ENCODE measurements at regions not wholly inside any gene's neighbourhood (a gene's known extent, or its start where the extent isn't known, plus 50 kb on each side); places are given as distances from the start of the nearest gene placed in this dataset.

DNA sequence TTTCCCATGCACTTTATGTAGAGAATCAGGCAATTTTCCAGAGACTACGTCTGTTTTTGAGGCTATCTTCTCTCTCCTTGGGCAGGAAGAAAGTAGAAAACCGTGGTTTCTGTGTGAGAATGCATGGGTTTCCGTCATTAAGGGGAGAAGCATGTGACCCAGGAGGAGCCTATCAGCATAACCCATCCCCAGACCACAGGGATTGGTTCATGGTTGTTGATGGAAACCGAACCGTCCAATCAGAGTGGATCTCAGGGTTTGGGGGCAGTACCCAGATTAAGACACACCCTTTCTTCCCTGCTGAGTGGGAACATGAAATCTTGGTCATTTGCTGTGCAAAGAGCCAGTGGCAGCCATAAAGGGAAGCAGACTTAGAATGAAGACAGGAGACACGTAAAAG is 517.8 kb downstream of the MN1 start:
- Histone ChIP-seq H3K27ac (ENCODE audit: control insufficient read depth, insufficient read depth, low read length) (no peak overlapping the region), H2AFZ (ENCODE audit: control insufficient read depth, low read length) (no peak overlapping the region), H3K9me1 (ENCODE audit: control insufficient read depth, extremely low read depth, insufficient read depth, low read length) (no peaks in the 10 kb centered on the region), H3K9me3 (ENCODE audit: control insufficient read depth, low read depth, low read length) (no peaks in the 10 kb centered on the region), H4K20me1 (ENCODE audit: control insufficient read depth, extremely low read depth, insufficient read depth, low read length) (no peaks in the 10 kb centered on the region), H3K4me2 (ENCODE audit: control insufficient read depth, extremely low read depth, insufficient read depth, low read depth, low read length) (no peak overlapping the region), H3K36me3 (ENCODE audit: control insufficient read depth in 2 of 2, extremely low read depth in 1 of 2, insufficient read depth in 2 of 2, low read length in 2 of 2) (no peaks in the 10 kb centered on the region), H3K9ac (ENCODE audit: control insufficient read depth, extremely low read depth, insufficient read depth, low read length) (no peak overlapping the region), H3K79me2 (ENCODE audit: control insufficient read depth, insufficient read depth, low read length) (no peaks in the 10 kb centered on the region), H3K27me3 (ENCODE audit: control insufficient read depth, extremely low read depth, insufficient read depth, low read length) (peaks cover 10% of the 10 kb centered on the region), H3K4me1 (ENCODE audit: control insufficient read depth, extremely low read depth, insufficient read depth, low read length) (peaks cover 8% of the 10 kb centered on the region), H3K4me3 (ENCODE audit: control insufficient read depth in 2 of 3, extremely low read depth in 1 of 3, insufficient read depth in 2 of 3, low read depth in 1 of 3, low read length in 3 of 3) (no peak overlapping the region)
- DNase-seq (ENCODE audit: low read depth, low spot score) (no peak), FAIRE-seq (no peak)
- dilution Hi-C loops (cut with MboI; ENCODE audit: extremely low pct_ligation_motif_present, low sequenced_read_pairs), result no loop called here
- TF ChIP-seq, protein P1, sequence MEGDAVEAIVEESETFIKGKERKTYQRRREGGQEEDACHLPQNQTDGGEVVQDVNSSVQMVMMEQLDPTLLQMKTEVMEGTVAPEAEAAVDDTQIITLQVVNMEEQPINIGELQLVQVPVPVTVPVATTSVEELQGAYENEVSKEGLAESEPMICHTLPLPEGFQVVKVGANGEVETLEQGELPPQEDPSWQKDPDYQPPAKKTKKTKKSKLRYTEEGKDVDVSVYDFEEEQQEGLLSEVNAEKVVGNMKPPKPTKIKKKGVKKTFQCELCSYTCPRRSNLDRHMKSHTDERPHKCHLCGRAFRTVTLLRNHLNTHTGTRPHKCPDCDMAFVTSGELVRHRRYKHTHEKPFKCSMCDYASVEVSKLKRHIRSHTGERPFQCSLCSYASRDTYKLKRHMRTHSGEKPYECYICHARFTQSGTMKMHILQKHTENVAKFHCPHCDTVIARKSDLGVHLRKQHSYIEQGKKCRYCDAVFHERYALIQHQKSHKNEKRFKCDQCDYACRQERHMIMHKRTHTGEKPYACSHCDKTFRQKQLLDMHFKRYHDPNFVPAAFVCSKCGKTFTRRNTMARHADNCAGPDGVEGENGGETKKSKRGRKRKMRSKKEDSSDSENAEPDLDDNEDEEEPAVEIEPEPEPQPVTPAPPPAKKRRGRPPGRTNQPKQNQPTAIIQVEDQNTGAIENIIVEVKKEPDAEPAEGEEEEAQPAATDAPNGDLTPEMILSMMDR (optimal IDR thresholded peaks at IDR 0.05 in 1 of 3, IDR thresholded peaks at IDR 0.05 in 1 of 3, conservative IDR thresholded peaks at IDR 0.05 in 1 of 3; ENCODE audit: extremely low read depth in 1 of 3, insufficient read depth in 2 of 3, low read length in 3 of 3), result no peak
- no peak for TF ChIP-seq EZH2 (IDR thresholded peaks at IDR 0.05; ENCODE audit: low read length)

DNA sequence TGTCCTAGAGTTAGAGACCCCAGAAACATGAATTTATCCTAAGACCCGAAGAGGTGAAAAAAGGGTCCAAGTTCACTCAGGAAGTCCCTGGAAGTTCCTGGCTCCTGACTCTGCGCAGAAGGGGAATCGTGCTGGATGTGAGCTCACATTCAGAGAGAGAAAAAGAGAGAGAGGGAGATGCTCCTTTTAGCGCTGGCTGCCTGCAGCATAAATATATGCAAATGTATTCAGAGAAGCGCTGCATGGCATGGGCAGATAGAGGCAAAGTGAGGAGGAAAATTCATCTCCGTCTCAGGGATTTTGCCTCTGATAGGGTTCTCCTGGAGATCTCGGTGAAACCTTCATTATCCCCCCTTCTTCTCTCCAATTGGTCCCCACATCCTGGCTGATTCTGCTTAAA is 517.2 kb downstream of the MN1 start:
- Histone ChIP-seq H3K9ac (ENCODE audit: control insufficient read depth, extremely low read depth, insufficient read depth, low read length) (no peak overlapping the region), H3K27ac (ENCODE audit: control insufficient read depth, insufficient read depth, low read length) (no peak overlapping the region), H3K79me2 (ENCODE audit: control insufficient read depth, insufficient read depth, low read length) (no peaks in the 10 kb centered on the region), H3K9me1 (ENCODE audit: control insufficient read depth, extremely low read depth, insufficient read depth, low read length) (no peaks in the 10 kb centered on the region), H3K4me3 (ENCODE audit: control insufficient read depth in 2 of 3, extremely low read depth in 1 of 3, insufficient read depth in 2 of 3, low read depth in 1 of 3, low read length in 3 of 3) (no peak overlapping the region), H2AFZ (ENCODE audit: control insufficient read depth, low read length) (no peak overlapping the region), H3K9me3 (ENCODE audit: control insufficient read depth, low read depth, low read length) (no peaks in the 10 kb centered on the region), H3K36me3 (ENCODE audit: control insufficient read depth in 2 of 2, extremely low read depth in 1 of 2, insufficient read depth in 2 of 2, low read length in 2 of 2) (no peaks in the 10 kb centered on the region), H3K4me2 (ENCODE audit: control insufficient read depth, extremely low read depth, insufficient read depth, low read depth, low read length) (no peak overlapping the region), H3K27me3 (ENCODE audit: control insufficient read depth, extremely low read depth, insufficient read depth, low read length) (peaks cover 10% of the 10 kb centered on the region), H4K20me1 (ENCODE audit: control insufficient read depth, extremely low read depth, insufficient read depth, low read length) (no peaks in the 10 kb centered on the region), H3K4me1 (ENCODE audit: control insufficient read depth, extremely low read depth, insufficient read depth, low read length) (peaks cover 3% of the 10 kb centered on the region)
- TF ChIP-seq, protein P1 (optimal IDR thresholded peaks at IDR 0.05 in 1 of 3, IDR thresholded peaks at IDR 0.05 in 1 of 3, conservative IDR thresholded peaks at IDR 0.05 in 1 of 3; ENCODE audit: extremely low read depth in 1 of 3, insufficient read depth in 2 of 3, low read length in 3 of 3), result no peak
- TF ChIP-seq EZH2 (IDR thresholded peaks at IDR 0.05; ENCODE audit: low read length), result no peak
- DNase-seq (ENCODE audit: low read depth, low spot score), result no peak
- dilution Hi-C loops (cut with MboI; ENCODE audit: extremely low pct_ligation_motif_present, low sequenced_read_pairs), result no loop called here
- FAIRE-seq, result no peak

All from keratinocyte (primary cell).